GM19025 (cell line): ENCODE measurements at regions not wholly inside any gene's neighbourhood (a gene's known extent, or its start where the extent isn't known, plus 50 kb on each side); places are given as distances from the start of the nearest gene placed in this dataset.

Source experiments
- ATAC-seq: cut with Tn5 transposase; IDR thresholded peaks from one replicate; pipeline ENCODE4 v1.9.1; 2021; ENCODE audit warnings: mild to moderate bottlenecking, low read depth, moderate library complexity; ENCODE audit not compliant: unreplicated experiment

DNA sequence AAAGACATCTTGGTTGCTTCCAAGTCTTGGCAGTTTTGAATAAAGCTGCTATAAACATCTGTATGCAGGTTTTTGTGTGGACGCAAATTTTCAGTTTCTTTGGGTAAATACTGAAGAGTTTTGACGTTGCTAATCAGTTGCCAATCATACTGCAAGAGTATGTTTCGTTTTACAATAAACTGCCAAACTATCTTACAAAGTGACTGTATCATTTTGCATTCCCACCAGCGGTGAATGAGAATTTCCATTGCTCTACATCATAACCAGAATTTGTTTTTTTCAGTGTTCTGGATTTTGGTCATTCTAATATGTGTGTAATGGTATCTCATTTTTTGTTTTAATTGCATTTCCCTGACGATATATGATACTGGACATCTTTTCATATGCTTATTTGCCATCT lies 190.8 kb upstream of the PARP11 start:
- no peak for ATAC-seq

DNA sequence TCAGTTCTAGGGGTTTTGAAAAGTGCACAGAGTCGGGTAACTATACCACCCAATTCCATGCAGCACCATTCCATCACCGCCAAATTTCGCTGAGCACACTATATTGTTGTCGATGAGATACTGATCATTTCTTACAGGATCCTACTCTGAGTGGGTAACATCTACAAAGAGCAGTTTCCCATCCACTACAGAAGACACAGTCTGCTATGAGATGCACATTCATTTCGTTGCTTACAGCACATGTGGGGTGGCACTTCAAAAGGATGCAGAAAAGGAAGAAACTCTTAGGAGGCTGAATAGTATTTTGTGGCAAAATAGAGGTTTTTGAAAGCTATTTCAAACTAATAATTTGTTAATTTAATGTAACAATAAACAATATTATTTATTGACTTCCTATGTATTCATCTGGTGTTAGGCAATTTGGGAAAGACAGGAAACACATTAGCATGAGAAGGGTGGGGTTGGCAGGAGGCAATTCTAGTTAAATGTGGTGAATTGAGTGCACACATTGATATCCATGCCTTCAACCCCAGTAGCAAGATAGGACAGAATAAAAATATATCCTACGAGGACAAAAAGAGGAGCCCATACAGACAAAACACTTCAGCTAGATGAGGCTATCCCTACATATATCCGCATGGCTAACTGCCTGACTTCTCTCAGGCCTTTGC lies 186.8 kb upstream of the PARP11 start:
- ATAC-seq, result no peak

DNA sequence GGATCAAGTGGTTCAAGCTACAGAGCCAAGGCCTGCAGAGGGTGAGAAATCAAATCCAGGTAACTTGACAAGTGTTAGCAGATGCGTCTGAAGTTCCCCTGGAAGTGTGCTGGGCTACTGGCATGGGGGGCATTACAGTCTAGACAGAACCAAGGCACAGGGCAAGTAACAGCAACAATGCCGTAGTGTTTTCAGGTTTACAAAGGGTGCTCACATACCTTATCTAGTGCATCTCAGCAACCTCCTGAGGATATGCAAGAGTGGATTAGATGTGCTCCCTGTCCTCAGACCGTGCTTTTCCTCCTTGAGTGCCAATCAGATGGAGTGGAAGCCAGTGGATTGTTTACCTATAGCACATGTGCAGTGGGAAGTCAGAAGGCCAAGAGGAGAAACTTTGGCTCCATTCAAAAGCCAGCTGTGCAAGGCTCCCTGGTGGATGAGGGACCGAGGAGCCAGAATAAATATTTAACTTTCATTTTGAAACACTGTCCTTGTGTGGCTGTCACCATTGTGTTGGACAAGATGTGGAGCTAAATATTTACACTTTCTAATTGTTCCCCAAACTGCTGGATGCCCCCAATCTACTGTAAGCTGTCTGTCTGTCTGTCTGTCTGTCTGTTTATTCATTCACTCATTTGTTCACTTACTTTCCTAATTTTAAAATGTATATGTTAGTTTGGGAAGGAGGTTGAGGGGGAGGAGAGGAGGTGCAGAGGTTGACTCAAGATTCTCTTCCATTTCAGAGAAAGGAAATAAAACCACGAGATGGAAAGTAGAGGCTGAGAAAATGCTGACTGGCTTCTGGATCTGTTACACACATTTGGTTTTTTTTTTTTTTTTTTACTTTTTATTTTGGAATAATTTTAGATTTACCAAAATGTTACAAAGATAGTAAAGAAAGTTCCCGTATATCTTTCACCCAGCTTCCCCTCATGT lies 184.0 kb upstream of the PARP11 start:
- no peak for ATAC-seq

DNA sequence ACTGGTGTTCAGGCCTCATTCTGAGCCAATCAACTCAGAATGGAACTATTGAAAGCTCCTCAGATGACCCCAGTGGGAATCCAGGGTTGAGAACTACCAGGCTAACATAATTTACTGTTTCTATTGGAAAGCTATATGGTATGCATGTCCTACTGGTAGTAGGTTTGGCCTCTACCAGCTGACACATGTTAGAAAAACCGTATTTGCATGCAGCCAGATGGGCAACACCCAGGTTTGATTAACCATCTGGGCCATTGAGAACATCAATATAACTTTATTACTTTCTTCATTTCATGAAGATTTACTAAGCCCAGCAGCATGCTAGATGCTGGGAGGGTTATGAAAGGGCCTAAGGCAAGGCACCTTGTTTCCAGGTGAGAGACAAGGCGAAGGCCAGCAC lies 181.4 kb upstream of the PARP11 start:
- no peak for ATAC-seq

DNA sequence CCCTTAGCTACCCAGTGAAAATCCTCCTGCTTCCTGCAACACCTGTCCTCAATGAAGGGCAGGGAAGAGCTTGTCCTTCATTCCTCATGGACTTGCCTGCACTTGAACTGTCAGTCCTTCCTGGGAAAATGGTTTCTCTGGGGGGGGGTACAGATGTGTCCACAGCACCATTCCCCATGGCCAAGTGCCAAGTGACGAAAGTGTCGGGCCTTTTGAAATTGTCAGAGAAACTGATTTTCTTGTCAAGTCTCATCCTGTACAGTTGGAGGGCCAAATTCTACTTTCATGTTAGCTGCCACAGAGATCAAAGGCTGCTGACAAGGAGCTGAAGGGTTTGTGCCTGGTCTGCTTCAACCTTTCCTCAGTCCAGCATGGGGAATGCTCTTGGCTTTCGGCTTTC lies 179.5 kb upstream of the PARP11 start:
- ATAC-seq, result no peak

DNA sequence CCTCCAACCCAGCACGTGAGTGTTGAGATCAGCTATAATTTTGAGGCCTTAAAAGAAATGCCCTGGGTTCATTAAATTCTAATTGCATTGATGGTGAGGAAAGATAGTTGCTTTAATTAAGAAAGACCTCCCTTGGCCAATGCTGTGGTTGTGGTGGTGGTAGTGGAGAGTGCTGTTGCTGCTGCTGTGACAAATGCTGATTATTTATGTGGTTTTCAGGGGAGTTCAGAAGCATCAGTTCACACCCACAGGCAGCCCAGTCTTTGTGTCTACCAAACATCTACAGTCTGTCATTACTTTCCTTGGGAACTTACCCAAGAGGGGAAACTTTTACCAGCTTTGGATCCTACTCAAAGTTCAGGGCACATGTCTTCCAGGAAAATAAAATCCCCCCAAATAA lies 178.4 kb upstream of the PARP11 start:
- ATAC-seq, result no peak

DNA sequence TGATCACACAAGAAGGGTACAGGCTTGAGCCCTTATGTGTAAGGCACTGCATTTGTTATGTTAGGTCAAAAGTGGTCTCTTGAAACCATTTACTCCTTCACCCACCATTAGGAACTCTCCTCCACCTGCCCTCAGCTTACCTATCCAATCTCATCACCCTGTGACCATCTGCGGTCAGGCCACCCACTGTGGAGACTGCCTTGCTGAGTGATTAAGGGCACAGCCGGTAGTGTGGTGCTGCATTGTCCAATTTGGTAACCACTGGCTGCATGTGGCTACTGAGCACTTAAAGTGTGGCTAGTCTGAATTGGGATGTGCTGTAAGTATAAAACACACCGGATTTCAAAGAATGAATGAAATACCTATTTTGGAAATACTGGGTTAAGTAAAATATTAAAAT lies 177.1 kb upstream of the PARP11 start:
- no peak for ATAC-seq

DNA sequence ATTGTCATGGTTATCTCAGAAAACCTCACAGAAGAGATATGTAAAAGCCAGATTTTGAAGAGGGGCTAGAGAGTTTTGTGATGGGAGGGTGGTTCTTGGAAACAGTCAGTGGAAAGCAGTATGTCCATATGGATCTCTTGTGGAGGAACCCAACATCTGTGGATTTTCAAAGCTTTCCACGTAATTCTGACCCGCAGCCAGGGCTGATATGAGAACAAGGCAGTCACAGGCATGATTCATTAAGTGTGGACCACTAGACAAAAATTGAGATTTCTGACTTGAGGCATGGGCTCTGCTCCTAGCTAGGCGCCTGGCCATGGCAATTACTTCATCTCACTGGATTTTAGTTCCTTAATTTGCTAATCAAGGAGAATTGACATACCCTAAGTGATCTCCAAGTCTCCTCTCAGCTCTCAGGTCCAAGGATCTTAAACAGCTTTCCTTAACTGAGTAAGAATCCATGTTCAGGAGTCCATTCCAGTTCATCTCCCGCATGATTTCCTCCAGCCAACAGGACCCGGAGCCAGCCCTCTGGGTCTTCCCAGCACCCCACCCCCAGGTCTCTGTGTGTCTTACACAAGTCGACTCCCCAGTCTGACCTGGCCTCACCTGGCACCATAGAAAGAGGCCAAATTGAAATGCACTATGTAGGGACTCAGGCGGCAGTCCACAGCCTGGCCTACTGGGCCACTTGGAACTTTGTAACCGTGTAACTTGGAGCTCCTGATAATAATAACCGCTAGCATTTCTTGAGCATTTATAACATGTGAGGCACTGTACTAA lies 176.3 kb upstream of the PARP11 start:
- no peak for ATAC-seq

DNA sequence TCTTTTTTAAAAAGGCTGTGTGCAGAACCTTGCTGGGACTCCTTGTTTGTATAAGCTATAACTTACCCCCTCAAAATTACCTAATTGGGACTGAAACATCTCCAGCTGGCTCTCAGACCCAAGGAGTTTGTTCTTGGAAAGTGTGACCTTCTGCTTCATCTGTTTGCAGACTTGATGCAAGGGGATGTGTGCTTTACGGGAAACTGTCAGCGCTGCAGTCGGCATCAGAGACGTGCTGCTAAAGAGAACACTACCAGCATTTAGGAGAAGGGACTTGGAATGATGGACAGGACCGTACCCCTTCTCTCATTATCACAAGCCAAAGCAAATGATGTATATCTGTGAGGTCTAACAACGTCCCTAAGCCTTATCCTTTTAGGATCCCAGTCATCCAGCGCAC lies 174.2 kb upstream of the PARP11 start:
- ATAC-seq, result no peak

DNA sequence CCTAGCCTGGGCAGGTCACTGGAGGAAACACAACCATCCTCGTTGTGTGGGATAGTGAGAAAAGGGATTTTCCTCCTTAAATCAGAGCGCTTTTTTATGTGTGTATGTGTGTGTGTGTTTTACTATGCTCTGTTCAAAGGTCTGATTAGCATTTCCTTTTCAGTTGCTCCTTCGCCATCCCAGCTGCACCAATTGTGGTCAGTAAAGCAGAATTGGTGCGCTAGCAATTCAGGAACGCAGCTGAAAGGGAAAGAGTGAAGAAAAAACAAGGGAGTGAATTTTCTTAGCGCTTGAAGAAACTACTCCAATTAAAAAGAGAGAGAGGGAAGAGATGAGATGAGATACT lies 173.3 kb upstream of the PARP11 start:
- ATAC-seq, result no peak

DNA sequence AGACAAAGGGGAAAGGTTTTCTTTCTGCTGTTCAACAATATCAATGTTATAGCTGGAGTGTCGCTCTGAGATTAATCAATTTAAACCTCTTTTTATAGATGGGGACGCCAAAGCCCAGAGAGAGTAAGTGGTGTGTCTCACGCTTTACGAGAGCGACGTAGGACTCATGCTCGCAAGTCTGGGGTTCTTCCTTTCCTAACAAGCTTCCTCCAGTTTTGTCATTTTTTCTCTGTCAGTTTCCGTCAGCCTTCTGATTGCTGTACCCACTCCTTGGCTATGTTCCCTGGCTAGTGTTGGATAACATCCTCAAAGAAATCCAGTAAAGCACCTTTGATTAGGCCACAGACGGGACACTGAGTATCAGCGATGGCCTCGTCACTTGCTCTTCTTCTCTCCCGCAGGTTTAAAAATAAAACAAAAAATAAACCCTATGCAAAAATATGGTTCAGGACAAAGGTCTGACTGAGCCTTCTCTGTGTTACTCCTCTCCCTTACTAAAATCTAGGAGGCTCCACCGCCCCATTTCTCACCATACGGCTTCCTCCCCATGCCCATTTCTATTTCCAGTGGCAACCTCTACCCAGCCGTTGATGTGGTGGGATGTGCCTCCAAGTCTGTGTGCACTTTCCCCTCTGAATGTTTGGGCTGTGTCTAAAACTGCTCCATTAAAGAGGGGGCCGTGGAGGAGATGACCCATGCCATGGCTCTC lies 172.7 kb upstream of the PARP11 start:
- ATAC-seq, result no peak

DNA sequence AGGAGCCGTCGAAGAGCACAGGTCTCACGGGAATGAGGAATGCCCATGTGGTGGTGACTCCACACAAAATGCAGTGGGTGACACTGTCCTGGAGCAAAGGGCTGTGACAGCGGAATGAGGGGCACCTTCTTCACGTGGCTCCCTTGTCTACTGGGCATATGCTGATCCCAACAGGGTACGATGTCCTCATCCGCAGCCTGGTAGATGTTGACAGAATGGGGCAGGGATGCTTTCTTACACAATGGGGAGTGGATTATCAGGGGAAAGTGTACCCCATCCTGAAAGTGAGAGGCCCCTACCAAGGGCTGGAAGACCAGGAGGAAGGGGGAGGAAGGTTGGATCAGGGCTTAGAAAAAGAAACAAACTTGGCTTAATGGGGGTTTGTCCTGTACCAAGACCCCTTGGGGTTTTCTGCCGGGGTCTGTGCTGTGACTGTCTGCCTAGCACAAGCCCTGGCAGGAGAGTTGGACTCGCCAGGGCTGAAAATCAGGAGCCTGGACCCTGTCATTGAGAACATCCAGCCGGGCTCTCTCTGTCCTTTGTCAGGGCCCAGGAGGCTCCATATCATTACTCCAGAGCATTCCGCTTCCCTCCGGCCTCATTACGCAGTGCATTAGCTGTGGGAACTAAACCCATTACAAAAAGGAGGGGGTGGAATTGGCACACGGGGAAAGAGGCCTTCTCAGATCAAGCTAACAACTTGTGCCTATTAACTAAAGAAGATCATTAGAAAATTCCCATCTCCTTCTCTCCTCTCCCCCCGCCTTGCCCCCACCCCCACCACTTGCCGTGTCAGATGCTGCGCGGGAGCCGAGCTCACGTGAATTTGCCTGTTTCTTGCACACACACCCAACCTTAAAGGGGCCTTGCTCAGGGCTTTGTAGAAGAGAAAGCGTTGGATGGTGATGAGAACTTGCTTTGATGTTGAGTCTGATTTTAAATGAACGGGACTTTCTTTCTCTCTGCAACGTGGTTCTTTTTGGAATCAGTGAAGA lies 171.8 kb upstream of the PARP11 start:
- no peak for ATAC-seq

DNA sequence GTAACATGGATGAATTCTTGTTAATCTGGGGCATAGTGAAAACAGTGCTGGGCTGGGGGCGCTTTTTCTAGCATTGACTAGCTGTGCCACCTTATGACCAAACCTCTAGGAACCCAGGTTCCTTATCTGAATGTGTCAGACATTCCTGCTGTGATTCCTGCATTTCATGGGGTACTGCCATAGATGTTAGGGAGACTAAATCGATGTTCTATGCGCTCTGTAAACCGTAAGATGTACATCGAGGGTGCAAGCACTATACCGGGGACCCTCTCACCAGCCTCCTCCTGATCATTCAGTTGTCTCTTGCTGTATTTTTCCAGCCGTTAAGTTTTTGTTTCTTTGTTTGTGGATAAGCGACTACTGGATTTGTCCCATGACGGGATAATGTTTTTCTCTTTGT lies 170.9 kb upstream of the PARP11 start:
- no peak for ATAC-seq

DNA sequence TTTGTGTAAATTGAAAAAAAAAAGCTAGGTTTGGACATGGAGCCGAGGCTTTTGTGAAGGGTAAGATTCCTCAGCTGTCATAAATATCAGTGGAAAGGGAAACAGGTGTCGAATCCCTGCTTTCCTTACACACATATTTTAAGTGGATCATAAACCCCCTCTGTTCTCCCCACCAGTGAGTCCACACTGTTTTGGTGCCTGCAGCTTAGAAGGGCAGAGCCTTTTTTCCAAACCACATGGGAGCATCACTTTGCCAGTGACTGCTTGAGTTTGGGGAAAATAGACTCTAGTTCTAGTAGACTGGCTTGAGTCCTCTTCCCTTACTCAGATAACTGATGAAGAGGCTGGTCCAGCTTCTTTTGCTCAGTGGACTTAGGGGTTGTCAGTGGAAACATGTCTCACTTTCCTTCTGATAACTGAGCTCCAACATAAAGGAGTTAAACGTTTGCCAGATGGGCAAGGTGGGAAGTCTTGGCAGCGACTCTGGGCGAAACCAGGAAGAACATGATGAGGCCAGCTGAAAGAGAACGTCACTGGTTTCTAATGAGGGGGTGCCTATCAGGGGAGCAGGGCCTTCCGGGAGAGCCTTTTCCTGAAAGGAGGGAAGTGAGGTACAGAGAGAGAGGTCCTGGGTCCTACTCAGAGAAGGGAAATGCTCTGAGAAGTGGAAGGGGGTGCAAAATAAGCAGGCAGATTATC lies 168.1 kb upstream of the PARP11 start:
- no peak for ATAC-seq

DNA sequence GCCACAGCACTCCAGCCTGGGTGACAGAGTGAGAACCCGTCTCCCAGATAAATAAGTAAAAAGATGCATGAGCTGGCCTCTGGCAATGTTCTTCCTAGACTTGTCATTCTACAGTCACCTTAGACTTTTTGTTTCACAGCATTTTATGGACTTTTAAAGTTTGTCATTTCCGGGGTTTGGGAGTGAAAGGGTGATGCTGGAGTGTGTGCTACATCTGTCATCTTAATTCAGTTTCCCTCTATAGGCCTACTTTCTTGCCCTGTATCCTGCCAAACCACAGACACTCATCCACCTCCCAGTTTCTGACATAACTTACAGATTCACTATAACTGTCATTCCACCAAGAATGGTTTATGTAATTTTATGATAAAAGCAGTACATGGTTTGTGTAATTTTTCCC lies 166.7 kb upstream of the PARP11 start:
- ATAC-seq, result no peak

DNA sequence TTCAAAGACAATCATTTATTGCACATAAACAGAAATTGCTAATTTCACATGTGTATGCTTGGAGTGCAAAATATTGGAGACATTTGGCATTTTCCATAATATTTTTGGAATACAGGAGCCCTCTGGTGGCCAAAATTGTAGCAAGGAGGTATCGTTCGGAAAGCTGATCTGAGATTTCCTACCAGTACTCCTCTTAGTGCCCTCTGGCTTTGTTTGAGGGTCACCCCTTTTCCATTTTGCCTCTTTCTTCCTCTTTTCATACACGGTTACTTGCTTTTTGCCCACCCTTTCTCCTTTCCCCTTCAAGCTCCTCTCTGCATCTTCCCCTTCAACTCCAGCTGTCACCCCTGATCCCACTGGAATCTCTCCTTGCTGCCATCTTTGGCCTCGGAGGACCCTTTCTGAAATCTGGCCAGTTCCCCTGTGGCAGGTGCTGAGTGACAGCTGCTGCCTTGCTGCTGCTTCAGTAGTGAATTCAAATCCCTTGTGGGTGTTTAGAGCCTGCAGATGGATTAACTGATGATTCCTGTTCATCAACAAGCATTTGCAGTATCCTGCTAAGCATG lies 164.6 kb upstream of the PARP11 start:
- ATAC-seq, result no peak

DNA sequence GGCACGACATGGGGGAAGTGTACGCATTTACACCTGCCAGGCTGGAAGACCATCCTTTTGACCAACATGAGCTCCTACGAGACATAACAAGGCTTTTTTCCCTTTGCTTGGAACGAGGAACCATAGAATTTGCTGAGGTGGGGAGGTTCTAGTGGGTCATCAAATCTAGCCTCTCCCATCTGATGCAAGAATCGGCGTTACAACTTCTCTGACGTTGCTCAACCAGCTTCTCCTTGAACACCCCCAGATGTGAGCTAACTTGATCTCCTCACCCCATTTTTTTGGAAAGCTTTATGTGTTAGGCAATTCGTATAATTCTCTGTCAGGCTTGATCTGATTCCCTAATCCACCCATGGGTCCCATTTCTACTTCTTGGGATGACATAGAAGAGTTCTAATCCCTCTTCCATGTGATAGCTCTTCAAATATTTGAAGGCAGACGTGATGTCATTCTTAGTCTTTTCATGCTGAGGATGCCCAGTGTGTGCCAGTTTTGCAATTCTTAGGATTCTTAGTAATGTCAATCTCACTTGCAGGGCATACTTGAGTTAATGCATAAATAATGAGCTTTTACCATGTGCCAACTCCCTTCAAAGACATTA lies 163.6 kb upstream of the PARP11 start:
- ATAC-seq, result no peak

DNA sequence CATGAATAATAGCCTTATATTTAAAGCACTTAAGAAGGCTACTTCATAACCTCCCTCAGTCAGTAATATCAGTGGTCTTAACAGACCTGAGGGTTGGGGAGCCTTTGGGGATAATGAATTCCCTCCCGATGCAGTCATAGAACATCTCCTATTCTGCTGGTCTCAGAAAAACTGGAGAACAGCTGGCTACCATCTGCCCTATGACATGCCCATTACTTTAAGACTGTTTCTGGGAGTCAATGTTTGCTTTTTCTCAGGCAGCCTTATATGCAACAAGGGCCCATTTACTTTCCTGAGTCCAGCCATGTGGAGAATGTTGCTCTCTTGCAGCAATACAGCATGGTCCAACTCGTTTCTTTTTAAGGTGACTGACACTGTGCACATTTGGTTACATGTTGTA lies 161.7 kb upstream of the PARP11 start:
- no peak for ATAC-seq
